Lung (tissue), 11 donors: ENCODE measurements at regions not wholly inside any gene's neighbourhood (a gene's known extent, or its start where the extent isn't known, plus 50 kb on each side); places are given as distances from the start of the nearest gene placed in this dataset.

Source experiments
- ATAC-seq: fragments of 200-7000 bp; cut with Tn5 transposase; one replicate; pipeline ENCODE4 v1.9.1; 2020; ENCODE audit warnings: moderate number of reproducible peaks; ENCODE audit not compliant: insufficient read depth, low FRiP score
- DNase-seq, 3 donors: peaks; one replicate each; pipeline ENCODE4 v3.0.0-alpha.2; 2013 to 2017
- H3K27ac ChIP-seq, 2 donors: one replicate each; pipeline ENCODE4 v1.5.1; 2013; ENCODE audit warnings: mild to moderate bottlenecking in 2 of 2, moderate library complexity in 2 of 2, control low read depth in 1 of 2, inconsistent platforms in 1 of 2, low read depth in 1 of 2, low read length in 1 of 2
- H3K27me3 ChIP-seq, 3 donors: one replicate each; pipeline ENCODE4 v1.5.1; 2013; ENCODE audit warnings: low read length in 2 of 3; ENCODE audit not compliant: control insufficient read depth in 3 of 3, insufficient read depth in 3 of 3
- H3K36me3 ChIP-seq, 4 donors: one replicate each; pipeline ENCODE4 v1.5.1; 2013; ENCODE audit warnings: low read length in 4 of 4, mild to moderate bottlenecking in 1 of 4, moderate library complexity in 1 of 4; ENCODE audit not compliant: control insufficient read depth in 4 of 4, insufficient read depth in 4 of 4
- H3K4me1 ChIP-seq, 5 donors: one replicate each; pipeline ENCODE4 v1.5.1; 2013; ENCODE audit warnings: low read length in 5 of 5, mild to moderate bottlenecking in 2 of 5, moderate library complexity in 1 of 5; ENCODE audit not compliant: control insufficient read depth in 5 of 5, insufficient read depth in 5 of 5
- H3K4me3 ChIP-seq: one replicate; pipeline ENCODE4 v1.5.1; 2013; ENCODE audit warnings: mild to moderate bottlenecking, control low read depth, moderate library complexity
- H3K9ac ChIP-seq, 2 donors: one replicate each; pipeline ENCODE4 v1.5.1; 2013; ENCODE audit warnings: low read length in 2 of 2, control low read depth in 1 of 2; ENCODE audit not compliant: insufficient read depth in 1 of 2
- H3K9me3 ChIP-seq, 4 donors: one replicate each; pipeline ENCODE4 v1.5.1; 2013; ENCODE audit warnings: low read length in 3 of 4, mild to moderate bottlenecking in 1 of 4, moderate library complexity in 1 of 4; ENCODE audit not compliant: control insufficient read depth in 4 of 4, insufficient read depth in 3 of 4
- WGBS, 2 donors: extraction: QIAGEN DNeasy Blood & Tissue Kit; methylation state at CpG; one replicate each; pipeline ENCODE4 v1.1.7; 2013; 5-methylcytosine and 5-hydroxymethylcytosine counted together
- TF ChIP-seq, protein P1 (sequence below): IDR thresholded peaks from 2 replicates; pipeline ENCODE4 v1.5.1; 2012; ENCODE audit warnings: mild to moderate bottlenecking; ENCODE audit errors: control extremely low read depth, extremely low read depth
- donor health status: control.
- donor health status: control.
- donor health status: Bipolar disorder and iron deficiency.
- donor health status: healthy.
- donor health status: DM: yes; HTN: yes; CAD: no.

DNA sequence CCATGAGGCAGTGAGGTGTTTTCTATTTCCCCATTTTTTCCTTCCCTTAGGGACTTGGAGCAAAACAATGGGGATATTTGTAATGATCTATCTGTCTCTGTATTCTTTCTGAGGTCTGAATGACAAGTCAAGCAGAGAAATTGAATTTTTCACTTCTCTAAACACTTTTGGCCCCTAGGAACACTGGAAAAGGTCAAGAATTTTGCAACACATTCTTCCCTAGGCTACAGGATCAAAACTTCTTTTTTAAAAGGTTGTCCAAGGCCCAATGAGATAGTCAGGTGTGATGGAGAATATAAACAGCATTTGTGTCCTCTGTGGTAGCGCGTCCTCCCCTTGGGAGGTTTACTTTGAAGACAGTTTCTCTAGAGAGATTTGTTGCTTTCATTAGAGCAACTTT lies 620.5 kb downstream of the TLR4 start:
- ATAC-seq (no peak), DNase-seq (no peak)
- Histone ChIP-seq H3K4me1 (no peaks in the 10 kb centered on the region), H3K36me3 (no peaks in the 10 kb centered on the region), H3K27me3 (no peaks in the 10 kb centered on the region), H3K4me3 (no peak overlapping the region), H3K27ac (no peak overlapping the region), H3K9me3 (no peaks in the 10 kb centered on the region), H3K9ac (no peak overlapping the region)
- TF ChIP-seq, protein P1, sequence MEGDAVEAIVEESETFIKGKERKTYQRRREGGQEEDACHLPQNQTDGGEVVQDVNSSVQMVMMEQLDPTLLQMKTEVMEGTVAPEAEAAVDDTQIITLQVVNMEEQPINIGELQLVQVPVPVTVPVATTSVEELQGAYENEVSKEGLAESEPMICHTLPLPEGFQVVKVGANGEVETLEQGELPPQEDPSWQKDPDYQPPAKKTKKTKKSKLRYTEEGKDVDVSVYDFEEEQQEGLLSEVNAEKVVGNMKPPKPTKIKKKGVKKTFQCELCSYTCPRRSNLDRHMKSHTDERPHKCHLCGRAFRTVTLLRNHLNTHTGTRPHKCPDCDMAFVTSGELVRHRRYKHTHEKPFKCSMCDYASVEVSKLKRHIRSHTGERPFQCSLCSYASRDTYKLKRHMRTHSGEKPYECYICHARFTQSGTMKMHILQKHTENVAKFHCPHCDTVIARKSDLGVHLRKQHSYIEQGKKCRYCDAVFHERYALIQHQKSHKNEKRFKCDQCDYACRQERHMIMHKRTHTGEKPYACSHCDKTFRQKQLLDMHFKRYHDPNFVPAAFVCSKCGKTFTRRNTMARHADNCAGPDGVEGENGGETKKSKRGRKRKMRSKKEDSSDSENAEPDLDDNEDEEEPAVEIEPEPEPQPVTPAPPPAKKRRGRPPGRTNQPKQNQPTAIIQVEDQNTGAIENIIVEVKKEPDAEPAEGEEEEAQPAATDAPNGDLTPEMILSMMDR, result no peak
- 83 to 90% methylated on average over 2 of the region's 2 CpGs for WGBS, 2 donors

DNA sequence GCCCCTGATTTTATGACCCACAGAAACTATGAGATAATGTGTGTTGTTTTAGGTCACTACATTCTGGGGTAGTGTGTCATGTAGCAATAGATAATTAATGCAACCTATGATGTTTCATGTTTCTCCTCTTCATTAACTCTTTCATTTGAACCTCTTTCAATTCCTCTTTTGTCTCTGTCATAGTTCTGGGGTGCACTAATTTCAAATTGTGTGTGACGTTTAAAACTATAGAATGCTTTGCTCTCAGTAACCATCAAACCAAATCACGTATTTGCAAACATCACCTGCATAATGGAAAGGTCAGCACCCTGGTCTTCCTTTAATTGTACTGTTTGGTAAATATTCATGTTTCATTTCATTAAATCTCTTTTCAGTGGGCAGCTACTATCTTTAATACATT lies 621.6 kb downstream of the TLR4 start:
- H3K27ac ChIP-seq, result no peak overlapping the region
- H3K4me1 ChIP-seq, result no peaks in the 10 kb centered on the region
- no peak for ATAC-seq
- DNase-seq, result no peak
- no peaks in the 10 kb centered on the region for H3K27me3 ChIP-seq
- no peaks in the 10 kb centered on the region for H3K36me3 ChIP-seq
- H3K9ac ChIP-seq, result no peak overlapping the region
- TF ChIP-seq, protein P1, result no peak
- 64 to 77% methylated on average over 2 of the region's 2 CpGs for WGBS, 2 donors
- no peaks in the 10 kb centered on the region for H3K9me3 ChIP-seq
- H3K4me3 ChIP-seq, result no peak overlapping the region

DNA sequence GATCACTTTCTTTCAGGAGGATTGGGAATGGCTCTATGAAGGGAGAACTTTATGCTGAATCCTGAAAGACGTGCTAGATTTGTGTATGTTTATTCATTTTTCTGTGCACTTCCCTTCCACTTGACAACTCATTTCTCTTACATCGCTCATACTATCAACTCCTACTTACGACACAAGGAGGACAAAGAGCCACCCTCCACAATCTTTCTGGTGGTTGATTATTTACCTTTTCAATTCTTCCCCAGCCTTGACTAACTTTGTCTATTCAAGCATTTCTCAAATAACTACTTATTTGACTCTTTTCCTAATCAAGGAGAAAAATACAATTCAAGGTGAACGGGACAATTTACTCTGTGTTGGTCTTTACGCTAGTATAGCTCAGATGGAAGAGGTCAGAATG lies 622.1 kb downstream of the TLR4 start:
- Histone ChIP-seq H3K27me3 (no peaks in the 10 kb centered on the region), H3K9me3 (no peaks in the 10 kb centered on the region), H3K4me1 (no peaks in the 10 kb centered on the region), H3K27ac (no peak overlapping the region), H3K4me3 (no peak overlapping the region), H3K9ac (no peak overlapping the region), H3K36me3 (no peaks in the 10 kb centered on the region)
- WGBS, 2 donors, result 69 to 87% methylated on average over 5 of the region's 5 CpGs
- TF ChIP-seq, protein P1, result no peak
- DNase-seq, result no peak
- ATAC-seq, result no peak

DNA sequence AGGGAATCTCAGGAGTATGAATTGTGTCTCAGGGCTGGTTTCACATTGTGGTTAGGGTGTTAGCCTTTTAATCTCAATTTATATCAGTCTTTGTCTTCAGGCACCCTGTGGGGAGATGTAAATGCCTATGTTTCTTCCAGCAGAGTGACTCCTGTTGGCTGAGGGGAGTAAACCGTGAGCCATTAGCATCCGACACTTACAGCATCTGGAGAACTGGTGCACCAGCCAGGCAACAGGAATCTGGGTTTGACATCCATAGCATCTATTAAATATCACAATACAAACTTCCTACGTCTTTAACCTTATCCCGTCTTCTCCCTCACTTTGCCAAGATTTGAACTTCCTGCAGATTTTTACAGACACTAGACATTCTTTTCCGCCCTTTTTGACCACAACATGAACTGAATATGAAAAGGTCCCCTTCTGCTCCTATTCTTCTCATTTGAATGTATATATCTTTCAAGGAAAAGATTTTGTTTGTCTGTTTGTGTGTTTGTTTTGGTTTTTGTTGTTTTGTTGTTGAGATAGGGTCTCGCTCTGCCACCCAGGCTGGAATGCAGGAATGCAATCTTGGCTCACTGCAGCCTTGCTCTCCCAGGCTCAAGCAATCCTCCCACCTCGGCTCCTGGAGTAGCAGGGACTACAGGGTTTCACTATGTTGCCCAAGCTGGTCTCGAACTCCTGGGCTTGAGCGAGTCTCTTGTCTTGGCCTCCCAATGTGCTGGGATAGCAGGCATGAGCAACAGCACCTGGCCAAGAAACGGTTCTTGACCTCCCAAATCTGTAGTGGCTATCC lies 626.2 kb downstream of the TLR4 start:
- Histone ChIP-seq H3K9me3 (no peaks in the 10 kb centered on the region), H3K36me3 (no peaks in the 10 kb centered on the region), H3K4me3 (no peak overlapping the region), H3K4me1 (no peaks in the 10 kb centered on the region), H3K27ac (no peak overlapping the region), H3K27me3 (no peaks in the 10 kb centered on the region), H3K9ac (no peak overlapping the region)
- TF ChIP-seq, protein P1, result no peak
- 77 to 79% methylated on average over 10 of the region's 10 CpGs for WGBS, 2 donors
- no peak for DNase-seq
- ATAC-seq, result no peak
